Stomach (tissue), 8 donors: ENCODE measurements at regions not wholly inside any gene's neighbourhood (a gene's known extent, or its start where the extent isn't known, plus 50 kb on each side); places are given as distances from the start of the nearest gene placed in this dataset.

Experiments used
- DNase-seq, 2 donors: peaks; one replicate each; pipeline versions ENCODE4 v3.0.0 to v3.0.0-alpha.2; 2013 to 2019
- H3K27ac ChIP-seq, 5 donors: fragments of 200-600 bp in 4 of 5; sonication (generic) in 4 of 5; one replicate each; pipeline ENCODE4 v1.5.1; 2013 to 2019; ENCODE audit warnings: mild to moderate bottlenecking in 1 of 5, moderate library complexity in 1 of 5
- H3K27me3 ChIP-seq, 3 donors: fragments of 200-600 bp; sonication (generic); one replicate each; pipeline ENCODE4 v1.5.1; 2017 to 2019; ENCODE audit warnings: mixed run types in 1 of 3
- H3K36me3 ChIP-seq, 4 donors: fragments of 200-600 bp; sonication (generic); 1 replicate in 3 of 4; 2 replicates in 1 of 4; pipeline ENCODE4 v1.5.1; 2016 to 2019
- H3K4me1 ChIP-seq, 4 donors: fragments of 200-600 bp; sonication (generic); one replicate each; pipeline ENCODE4 v1.5.1; 2016 to 2019
- H3K4me3 ChIP-seq, 4 donors: fragments of 200-600 bp; sonication (generic) in 3 of 4; one replicate each; pipeline ENCODE4 v1.5.1; 2016 to 2019; ENCODE audit warnings: mild to moderate bottlenecking in 1 of 4
- H3K9me3 ChIP-seq, 4 donors: fragments of 200-600 bp; sonication (generic); one replicate each; pipeline ENCODE4 v1.5.1; 2016 to 2019
- EP300 ChIP-seq: sonication (generic); formaldehyde crosslinking; IDR thresholded peaks from one replicate; pipeline ENCODE4 v1.6.1; 2017; ENCODE audit warnings: antibody characterized with exemption
- POLR2A ChIP-seq, 4 donors: fragments of 450-650 bp; IDR thresholded peaks; one replicate each; pipeline ENCODE4 v1.6.1; 2016; ENCODE audit warnings: antibody characterized with exemption in 4 of 4, control low read depth in 2 of 4, mild to moderate bottlenecking in 1 of 4, moderate library complexity in 1 of 4
- POLR2AphosphoS5 ChIP-seq, 3 donors: sonication (generic); formaldehyde crosslinking; IDR thresholded peaks; one replicate each; pipeline ENCODE4 v1.6.1; 2016; ENCODE audit warnings: antibody characterized with exemption in 3 of 3
- WGBS, 5 donors: extraction: QIAGEN DNeasy Blood & Tissue Kit in 3 of 5; methylation state at CpG; one replicate each; pipeline versions ENCODE4 v1.1.5 to v1.1.7; 2013 to 2018; 5-methylcytosine and 5-hydroxymethylcytosine counted together
- intact Hi-C: fragments of 100-400 bp; cut with DNase I; formaldehyde crosslinking; loops from one replicate; pipeline ENCODE4 v1.15.1; 2023; ENCODE audit warnings: low total_unique reads
- TF ChIP-seq, protein P1 (sequence below), 7 experiments: fragments of 450-650 bp in 4 of 7; fragments of 200-600 bp in 3 of 7; sonication (generic) in 3 of 7; IDR thresholded peaks; one replicate each; pipeline ENCODE4 v1.5.1; 2016 to 2019; ENCODE audit warnings: antibody characterized with exemption in 7 of 7, control low read depth in 2 of 7, mild to moderate bottlenecking in 1 of 7
- donor health status: healthy with polysubstance abuse.
- donor health status: Bipolar disorder and iron deficiency.
- donor health status: healthy.

DNA sequence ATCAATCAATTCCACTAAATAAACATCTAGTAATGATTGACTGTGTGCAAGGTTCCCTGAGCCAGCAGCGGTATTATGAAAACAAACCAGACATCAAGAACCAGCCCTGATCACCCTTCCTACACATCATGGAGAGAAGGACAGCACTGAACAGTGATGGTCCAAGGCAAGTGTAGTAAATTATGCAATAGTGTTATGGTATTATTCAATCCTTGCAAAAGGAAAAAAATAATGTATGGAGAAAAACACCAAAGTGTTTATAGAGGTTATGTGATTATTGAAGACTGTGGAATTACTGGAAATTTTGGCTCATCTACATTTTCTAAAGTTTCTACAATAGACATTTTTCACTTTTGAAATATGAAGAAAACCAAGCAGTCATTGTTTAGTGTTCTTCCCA is 105.3 kb downstream of the RCN1 start:
- no peak overlapping the region for H3K27ac ChIP-seq
- H3K4me3 ChIP-seq, result no peak overlapping the region
- H3K4me1 ChIP-seq, result no peaks in the 10 kb centered on the region
- no peaks in the 10 kb centered on the region for H3K9me3 ChIP-seq
- TF ChIP-seq, protein P1, sequence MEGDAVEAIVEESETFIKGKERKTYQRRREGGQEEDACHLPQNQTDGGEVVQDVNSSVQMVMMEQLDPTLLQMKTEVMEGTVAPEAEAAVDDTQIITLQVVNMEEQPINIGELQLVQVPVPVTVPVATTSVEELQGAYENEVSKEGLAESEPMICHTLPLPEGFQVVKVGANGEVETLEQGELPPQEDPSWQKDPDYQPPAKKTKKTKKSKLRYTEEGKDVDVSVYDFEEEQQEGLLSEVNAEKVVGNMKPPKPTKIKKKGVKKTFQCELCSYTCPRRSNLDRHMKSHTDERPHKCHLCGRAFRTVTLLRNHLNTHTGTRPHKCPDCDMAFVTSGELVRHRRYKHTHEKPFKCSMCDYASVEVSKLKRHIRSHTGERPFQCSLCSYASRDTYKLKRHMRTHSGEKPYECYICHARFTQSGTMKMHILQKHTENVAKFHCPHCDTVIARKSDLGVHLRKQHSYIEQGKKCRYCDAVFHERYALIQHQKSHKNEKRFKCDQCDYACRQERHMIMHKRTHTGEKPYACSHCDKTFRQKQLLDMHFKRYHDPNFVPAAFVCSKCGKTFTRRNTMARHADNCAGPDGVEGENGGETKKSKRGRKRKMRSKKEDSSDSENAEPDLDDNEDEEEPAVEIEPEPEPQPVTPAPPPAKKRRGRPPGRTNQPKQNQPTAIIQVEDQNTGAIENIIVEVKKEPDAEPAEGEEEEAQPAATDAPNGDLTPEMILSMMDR (IDR thresholded peaks at IDR 0.05), result no peak
- no peak for TF ChIP-seq POLR2A (IDR thresholded peaks at IDR 0.05)
- no peak for TF ChIP-seq EP300
- no peak for TF ChIP-seq POLR2AphosphoS5 (IDR thresholded peaks at IDR 0.05)
- no peak for DNase-seq
- WGBS, 5 donors, result 18 to 29% (median 24%) methylated on average over 1 of the region's 1 CpG
- H3K27me3 ChIP-seq, result peaks cover 0 to 15% (median 0%) of the 10 kb centered on the region in 3 donors
- intact Hi-C loops, result no loop called here
- H3K36me3 ChIP-seq, result no peaks in the 10 kb centered on the region

DNA sequence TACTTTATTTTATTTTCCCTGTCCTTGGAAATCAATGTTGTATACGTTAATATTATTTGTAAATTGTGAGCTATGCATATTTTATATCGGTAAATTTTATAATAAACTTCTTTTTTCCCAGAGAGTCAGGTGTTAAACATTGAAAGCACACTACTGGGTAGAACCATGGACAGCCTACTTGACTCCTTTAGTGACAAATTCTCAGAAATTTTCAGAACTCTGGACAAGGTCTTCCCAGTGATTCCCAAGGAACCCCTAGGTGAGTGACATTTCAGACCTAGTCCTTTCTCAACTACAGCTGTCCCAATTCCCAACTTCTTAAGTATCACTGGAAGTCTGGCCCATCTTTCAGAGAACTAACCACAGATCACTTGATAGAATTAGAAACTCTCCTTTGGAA is 107.2 kb downstream of the RCN1 start:
- TF ChIP-seq POLR2A (IDR thresholded peaks at IDR 0.05) (no peak), EP300 (no peak), POLR2AphosphoS5 (IDR thresholded peaks at IDR 0.05) (no peak)
- TF ChIP-seq, protein P1 (IDR thresholded peaks at IDR 0.05), result no peak
- intact Hi-C loops, result no loop called here
- Histone ChIP-seq H3K36me3 (no peaks in the 10 kb centered on the region), H3K4me1 (no peaks in the 10 kb centered on the region), H3K27me3 (peaks cover 0 to 10% (median 0%) of the 10 kb centered on the region in 3 donors), H3K9me3 (no peaks in the 10 kb centered on the region), H3K4me3 (no peak overlapping the region), H3K27ac (no peak overlapping the region)
- no peak for DNase-seq
- WGBS, 5 donors, result 77 to 88% (median 85%) methylated on average over 2 of the region's 2 CpGs

DNA sequence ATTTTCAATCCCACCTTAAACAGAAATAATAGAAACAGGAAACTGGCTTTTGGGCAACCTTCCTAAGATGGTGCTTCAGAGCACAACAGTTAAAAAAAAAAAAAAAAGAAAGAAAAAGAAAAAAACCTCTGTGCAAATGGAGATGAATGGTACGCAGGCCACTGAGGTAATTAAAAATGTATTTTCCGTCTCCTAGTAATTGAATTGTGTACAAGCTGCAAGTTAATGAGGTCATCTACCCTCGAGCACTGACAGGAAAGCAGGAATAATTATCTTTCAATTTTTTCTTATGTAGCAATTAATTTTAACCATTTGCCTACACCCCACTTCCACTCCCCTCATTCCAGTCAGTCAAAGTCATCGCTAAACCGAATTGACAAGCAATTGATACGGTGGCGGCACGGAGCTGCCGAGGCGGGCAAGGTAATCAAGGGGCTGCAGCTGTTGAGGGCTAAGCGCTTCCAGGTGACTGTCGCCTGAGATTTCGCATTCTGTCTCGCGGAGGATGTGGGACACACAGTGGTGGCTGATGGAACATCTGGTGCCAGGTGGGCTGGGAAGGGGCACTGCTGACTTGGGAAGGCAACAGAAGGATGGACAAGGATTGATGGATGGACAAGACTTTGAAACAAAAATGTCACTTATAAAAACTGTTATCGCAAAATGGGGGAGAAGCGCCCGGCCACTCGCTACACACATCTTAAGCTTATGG is 109.4 kb downstream of the RCN1 start:
- intact Hi-C loops, result no loop called here
- TF ChIP-seq, protein P1 (IDR thresholded peaks at IDR 0.05), result no peak
- TF ChIP-seq POLR2A (IDR thresholded peaks at IDR 0.05) (no peak), EP300 (no peak), POLR2AphosphoS5 (IDR thresholded peaks at IDR 0.05) (no peak)
- no peaks in the 10 kb centered on the region for H3K4me1 ChIP-seq
- no peak for DNase-seq
- no peaks in the 10 kb centered on the region for H3K36me3 ChIP-seq
- no peaks in the 10 kb centered on the region for H3K9me3 ChIP-seq
- no peak overlapping the region for H3K4me3 ChIP-seq
- 67 to 78% (median 74%) methylated on average over 19 of the region's 19 CpGs for WGBS, 5 donors
- H3K27ac ChIP-seq, result no peak overlapping the region
- H3K27me3 ChIP-seq, result no peaks in the 10 kb centered on the region

DNA sequence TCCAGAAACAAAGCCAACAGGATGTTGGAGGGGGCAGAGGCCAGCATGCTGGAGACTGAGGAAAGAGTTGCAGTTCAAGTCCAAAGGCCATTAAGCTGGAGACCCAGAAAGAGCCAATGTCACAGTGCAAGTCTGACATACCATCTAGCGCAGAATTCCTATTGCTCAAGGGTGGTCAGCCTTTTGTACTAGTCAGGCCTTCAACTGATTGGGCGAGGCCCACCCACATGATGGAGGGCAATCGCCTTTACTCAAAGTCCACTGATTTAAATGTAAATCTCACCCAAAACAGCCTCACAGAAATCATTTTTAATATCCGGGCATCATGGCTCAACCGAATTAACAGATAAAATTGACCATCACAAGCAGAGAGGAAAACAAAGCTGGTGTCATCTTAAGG is 113.9 kb downstream of the RCN1 start:
- intact Hi-C loops, result no loop called here
- Histone ChIP-seq H3K4me3 (no peak overlapping the region), H3K36me3 (no peaks in the 10 kb centered on the region), H3K9me3 (no peaks in the 10 kb centered on the region), H3K27ac (no peak overlapping the region), H3K4me1 (no peaks in the 10 kb centered on the region), H3K27me3 (peaks cover 0 to 12% (median 0%) of the 10 kb centered on the region in 3 donors)
- WGBS, 5 donors, result 67 to 89% (median 72%) methylated on average over 5 of the region's 5 CpGs
- TF ChIP-seq, protein P1 (IDR thresholded peaks at IDR 0.05), result no peak
- no peak for TF ChIP-seq POLR2AphosphoS5 (IDR thresholded peaks at IDR 0.05)
- TF ChIP-seq EP300, result no peak
- TF ChIP-seq POLR2A (IDR thresholded peaks at IDR 0.05), result no peak
- no peak for DNase-seq
